H1 (cell line): ENCODE measurements at regions not wholly inside any gene's neighbourhood (a gene's known extent, or its start where the extent isn't known, plus 50 kb on each side); places are given as distances from the start of the nearest gene placed in this dataset.

Experiments
- CTCF ChIA-PET: fragments of 300-600 bp; sonication (Branson Sonifier 250); formaldehyde crosslinking; loops from one replicate; lab custom pipeline; 2021; ENCODE audit not compliant: partially characterized antibody; lab: Charles Lee
- POLR2A ChIA-PET: fragments of 300-600 bp; sonication (Branson Sonifier 250); formaldehyde crosslinking; loops from one replicate; lab custom pipeline; 2021; ENCODE audit warnings: inconsistent platforms; ENCODE audit not compliant: partially characterized antibody; lab: Charles Lee
- DNase-seq, 2 experiments: peaks; one replicate each; pipeline versions ENCODE4 v3.0.0 to v3.0.0-alpha.2; 2010 to 2022; ENCODE audit warnings: low spot score in 2 of 2, low read depth in 1 of 2, mixed read lengths in 1 of 2
- FAIRE-seq: peaks from 2 replicates; lab custom pipeline; 2011; peaks lifted over from hg19 to GRCh38; lab: Jason Lieb, UNC
- H2AFZ ChIP-seq: 2 replicates; pipeline ENCODE4 v1.8.1; 2012; ENCODE audit warnings: low read length, inconsistent platforms
- H2AK5ac ChIP-seq: 2 replicates; pipeline ENCODE4 v1.6.1; 2013; ENCODE audit warnings: low read depth, low read length
- H2BK120ac ChIP-seq: replicated peaks from 2 replicates; pipeline ENCODE3; 2013; ENCODE audit warnings: low read depth, low read length, inconsistent platforms
- H2BK12ac ChIP-seq: 2 replicates; pipeline ENCODE4 v1.6.1; 2013; ENCODE audit warnings: low read depth, low read length
- H2BK15ac ChIP-seq: 2 replicates; pipeline ENCODE4 v1.6.1; 2013; ENCODE audit warnings: low read length
- H2BK20ac ChIP-seq: 2 replicates; pipeline ENCODE4 v1.6.1; 2013; ENCODE audit warnings: low read length
- H2BK5ac ChIP-seq: 2 replicates; pipeline ENCODE4 v1.6.1; 2013; ENCODE audit warnings: low read depth, low read length
- H3K14ac ChIP-seq: 2 replicates; pipeline ENCODE4 v1.6.1; 2013; ENCODE audit warnings: inconsistent platforms; ENCODE audit not compliant: insufficient read length
- H3K18ac ChIP-seq: 2 replicates; pipeline ENCODE4 v1.6.1; 2013; ENCODE audit warnings: low read length; ENCODE audit errors: extremely low read depth
- H3K23ac ChIP-seq: 2 replicates; pipeline ENCODE4 v1.6.1; 2013; ENCODE audit warnings: inconsistent platforms; ENCODE audit not compliant: insufficient read length
- H3K23me2 ChIP-seq: 2 replicates; pipeline ENCODE4 v1.6.1; 2013; ENCODE audit warnings: low read depth, low read length
- H3K27ac ChIP-seq: 2 replicates; pipeline ENCODE4 v1.6.1; 2011; ENCODE audit warnings: low read depth, low read length, inconsistent platforms
- H3K27me3 ChIP-seq, 4 experiments: replicated peaks in 1 of 4; 1 replicate in 1 of 4; 2 replicates in 3 of 4; pipeline versions ENCODE4 v1.6.1 to v1.8.1; 2011 to 2013; ENCODE audit warnings: low read length in 3 of 4, mild to moderate bottlenecking in 3 of 4, inconsistent platforms in 2 of 4, mixed read lengths in 2 of 4, moderate library complexity in 1 of 4; ENCODE audit not compliant: control insufficient read depth in 3 of 4, insufficient read depth in 3 of 4; ENCODE audit errors: extremely low read depth in 1 of 4
- H3K36me3 ChIP-seq, 4 experiments: 2 replicates each; pipeline versions ENCODE4 v1.6.1 to v1.8.1; 2011 to 2013; ENCODE audit warnings: mild to moderate bottlenecking in 4 of 4, low read length in 3 of 4, moderate library complexity in 2 of 4, control low read depth in 1 of 4, inconsistent platforms in 1 of 4; ENCODE audit not compliant: insufficient read depth in 4 of 4, control insufficient read depth in 2 of 4
- H3K4ac ChIP-seq: replicated peaks from 2 replicates; pipeline ENCODE3; 2013; ENCODE audit warnings: low read length, low read depth, mixed read lengths, inconsistent platforms; ENCODE audit not compliant: insufficient read length
- H3K4me1 ChIP-seq, 4 experiments: replicated peaks in 1 of 4; 1 replicate in 1 of 4; 2 replicates in 3 of 4; pipeline versions ENCODE4 v1.6.1 to v1.8.1; 2011 to 2013; ENCODE audit warnings: low read length in 3 of 4, inconsistent platforms in 2 of 4, mixed read lengths in 1 of 4; ENCODE audit not compliant: insufficient read depth in 4 of 4, control insufficient read depth in 3 of 4
- H3K4me2 ChIP-seq, 2 experiments: 2 replicates each; pipeline versions ENCODE4 v1.6.1 to v1.8.1; 2011 to 2013; ENCODE audit warnings: low read depth in 2 of 2, low read length in 2 of 2, control low read depth in 1 of 2, inconsistent platforms in 1 of 2, mild to moderate bottlenecking in 1 of 2; ENCODE audit not compliant: insufficient read depth in 1 of 2
- H3K4me3 ChIP-seq, 4 experiments: fragments of 200-600, 300-600 bp in 1 of 4; sonication (generic), shearing (Covaris generic), sonication (Bioruptor Twin) in 1 of 4; 2 replicates each; pipeline versions ENCODE4 v1.5.1 to v1.8.1; 2011 to 2016; ENCODE audit warnings: low read length in 4 of 4, low read depth in 3 of 4, control low read depth in 2 of 4, inconsistent platforms in 2 of 4, mild to moderate bottlenecking in 2 of 4, mixed read lengths in 1 of 4, moderate library complexity in 1 of 4; ENCODE audit not compliant: insufficient read depth in 2 of 4; ENCODE audit errors: extremely low read depth in 1 of 4
- H3K56ac ChIP-seq: replicated peaks from 2 replicates; pipeline ENCODE3; 2013; ENCODE audit warnings: low read depth, mild to moderate bottlenecking, mixed read lengths, low read length, inconsistent platforms; ENCODE audit not compliant: insufficient read length
- H3K79me1 ChIP-seq: 2 replicates; pipeline ENCODE4 v1.6.1; 2013; ENCODE audit warnings: low read depth, low read length, control low read depth
- H3K79me2 ChIP-seq, 2 experiments: 2 replicates each; pipeline versions ENCODE4 v1.6.1 to v1.8.1; 2012 to 2013; ENCODE audit warnings: low read length in 2 of 2, mild to moderate bottlenecking in 2 of 2, inconsistent platforms in 1 of 2; ENCODE audit not compliant: insufficient read depth in 2 of 2, control insufficient read depth in 1 of 2
- H3K9ac ChIP-seq, 4 experiments: replicated peaks in 1 of 4; 1 replicate in 1 of 4; 2 replicates in 3 of 4; pipeline versions ENCODE4 v1.6.1 to v1.8.1; 2011 to 2013; ENCODE audit warnings: low read depth in 3 of 4, low read length in 3 of 4, control low read depth in 2 of 4, mild to moderate bottlenecking in 2 of 4, moderate library complexity in 2 of 4, inconsistent platforms in 1 of 4; ENCODE audit errors: extremely low read depth in 1 of 4
- H3K9me3 ChIP-seq, 2 experiments: 2 replicates each; pipeline versions ENCODE4 v1.6.1 to v1.8.1; 2012 to 2013; ENCODE audit warnings: mild to moderate bottlenecking in 2 of 2, moderate library complexity in 2 of 2, control low read depth in 1 of 2, inconsistent platforms in 1 of 2, low read depth in 1 of 2, low read length in 1 of 2, mixed read lengths in 1 of 2; ENCODE audit not compliant: insufficient read depth in 2 of 2
- H4K20me1 ChIP-seq, 2 experiments: replicated peaks in 1 of 2; 2 replicates each; pipeline versions ENCODE3 to v1.8.1; 2011 to 2013; ENCODE audit warnings: inconsistent platforms in 2 of 2, low read length in 2 of 2, mild to moderate bottlenecking in 1 of 2; ENCODE audit not compliant: insufficient read depth in 2 of 2, control insufficient read depth in 1 of 2
- H4K5ac ChIP-seq: 2 replicates; pipeline ENCODE4 v1.6.1; 2013; ENCODE audit warnings: low read length, low read depth, mixed read lengths, inconsistent platforms; ENCODE audit not compliant: insufficient read length
- H4K8ac ChIP-seq: 2 replicates; pipeline ENCODE4 v1.8.0; 2013; ENCODE audit warnings: mild to moderate bottlenecking, moderate library complexity, low read length, inconsistent platforms; ENCODE audit not compliant: insufficient read depth; ENCODE audit errors: extremely low read depth
- H4K91ac ChIP-seq: replicated peaks from 2 replicates; pipeline ENCODE3; 2013; ENCODE audit warnings: low read length, mixed read lengths, inconsistent platforms; ENCODE audit not compliant: insufficient read length
- CBX8 ChIP-seq: fragments of 300-800, 300-1000 bp; sonication (generic); IDR thresholded peaks from 2 replicates; pipeline ENCODE4 v1.7.1; 2016; ENCODE audit warnings: low read depth, low read length, borderline replicate concordance
- CEBPB ChIP-seq: IDR thresholded peaks from 2 replicates; pipeline ENCODE4 v1.6.1; 2012; ENCODE audit warnings: low read depth, low read length
- CHD1 ChIP-seq: IDR thresholded peaks from 2 replicates; pipeline ENCODE4 v1.6.1; 2012; ENCODE audit warnings: low read depth, low read length, improper control_type of control experiment
- HDAC6 ChIP-seq: IDR thresholded peaks from one replicate; pipeline ENCODE4 v1.7.1; 2012; ENCODE audit warnings: low read depth, mild to moderate bottlenecking, inconsistent platforms, low read length, moderate library complexity
- MAFK ChIP-seq: IDR thresholded peaks from 2 replicates; pipeline ENCODE4 v1.6.1; 2012; ENCODE audit warnings: low read depth, mild to moderate bottlenecking, improper control_type of control experiment, low read length
- MAX ChIP-seq: IDR thresholded peaks from 2 replicates; pipeline ENCODE4 v1.6.1; 2012; ENCODE audit warnings: inconsistent platforms
- SAP30 ChIP-seq: fragments of 300-600 bp; sonication (generic); IDR thresholded peaks from 2 replicates; pipeline ENCODE4 v1.7.1; 2012; ENCODE audit warnings: low read length, moderate library complexity, mild to moderate bottlenecking, inconsistent platforms; ENCODE audit not compliant: insufficient read depth, insufficient replicate concordance
- SIN3A ChIP-seq, 2 experiments: IDR thresholded peaks in 1 of 2; conservative IDR thresholded peaks in 1 of 2; 2 replicates each; pipeline ENCODE4 v1.6.1; 2011 to 2012; ENCODE audit warnings: low read length in 2 of 2, improper control_type of control experiment in 1 of 2, low read depth in 1 of 2, mild to moderate bottlenecking in 1 of 2
- SP4 ChIP-seq: IDR thresholded peaks from 2 replicates; pipeline ENCODE4 v1.6.1; 2012; ENCODE audit warnings: low read length, inconsistent platforms
- SUZ12 ChIP-seq: fragments of 200-600 bp; sonication (generic); IDR thresholded peaks from 2 replicates; pipeline ENCODE4 v1.6.1; 2012; ENCODE audit warnings: mild to moderate bottlenecking, inconsistent platforms, low read length, moderate library complexity, mixed read lengths
- TAF7 ChIP-seq: optimal IDR thresholded peaks from 2 replicates; pipeline ENCODE3; 2011; ENCODE audit warnings: low read depth, mild to moderate bottlenecking, inconsistent platforms, low read length, moderate library complexity, borderline replicate concordance
- TBP ChIP-seq: IDR thresholded peaks from 2 replicates; pipeline ENCODE4 v1.6.1; 2011; ENCODE audit warnings: low read depth, low read length, improper control_type of control experiment
- TEAD4 ChIP-seq: IDR thresholded peaks from 2 replicates; pipeline ENCODE4 v1.6.1; 2012; ENCODE audit warnings: low read depth, low read length, inconsistent platforms, mixed read lengths
- WGBS, 2 experiments: shearing (Covaris generic) in 1 of 2; methylation state at CpG; one replicate each; pipeline versions ENCODE4 v1.1.6 to v1.1.7; 2013 to 2015; ENCODE audit warnings: low lambda C conversion rate in 2 of 2, mixed read lengths in 2 of 2, inconsistent platforms in 1 of 2, low coverage in 1 of 2, missing lambda C conversion rate in 1 of 2; ENCODE audit not compliant: insufficient replicate concordance in 2 of 2, insufficient coverage in 1 of 2, insufficient read length in 1 of 2; ENCODE audit errors: extremely low coverage in 1 of 2, missing lambda C conversion rate in 1 of 2; 5-methylcytosine and 5-hydroxymethylcytosine counted together

- Histone ChIP-seq H2BK120ac (no peak overlapping the region), H3K9me3 (0 out of 4 replicates have a peak, but pooled peaks cover 0 to under 1% of the 10 kb centered on the region in 2 experiments), H3K23ac (no peak overlapping the region), H2AK5ac (no peak overlapping the region), H2BK5ac (no peak overlapping the region), H3K4me2 (no peak overlapping the region), H3K79me1 (no peaks in the 10 kb centered on the region), H3K23me2 (no peaks in the 10 kb centered on the region), H4K20me1 (no peaks in the 10 kb centered on the region), H3K9ac (no peak overlapping the region), H2BK20ac (no peak overlapping the region), H4K91ac (no peak overlapping the region), H4K8ac (no peak overlapping the region), H3K27ac (no peak overlapping the region), H2AFZ (no peak overlapping the region), H3K79me2 (no peaks in the 10 kb centered on the region), H3K27me3 (peaks cover 0 to 2% (median 0%) of the 10 kb centered on the region in 4 experiments; a peak in 1 of 7 replicates), H3K4ac (no peak overlapping the region), H2BK12ac (no peak overlapping the region), H3K14ac (no peak overlapping the region), H3K18ac (no peak overlapping the region), H3K36me3 (no peaks in the 10 kb centered on the region), H2BK15ac (no peak overlapping the region), H3K56ac (no peak overlapping the region), H3K4me3 (no peak overlapping the region), H4K5ac (no peak overlapping the region), H3K4me1 (no peaks in the 10 kb centered on the region)
- ChIA-PET CTCF (interaction anchor here (1.0 kb wide), 1 partner anchor 66 kb away, joined by 3 read pairs; no protein-coding TSS in a partner anchor), POLR2A (interaction anchor here (1.3 kb wide), 1 partner anchor 16 kb away, joined by 3 read pairs; no protein-coding TSS in a partner anchor)
- FAIRE-seq (no peak), DNase-seq (no peak)
- WGBS, 2 experiments: 83% methylated on average over 14 of the region's 14 CpGs; no CpG with 5 or more reads in 1 of the 2 experiments
- no peak for TF ChIP-seq MAFK
- TF ChIP-seq CHD1: no peak
- TF ChIP-seq TAF7: no peak
- TF ChIP-seq SIN3A (conservative IDR thresholded peaks at IDR 0.05 in 1 of 2, IDR thresholded peaks at IDR 0.05 in 1 of 2; ENCODE audit: low read depth in 1 of 2, low read length in 2 of 2): no peak
- no peak for TF ChIP-seq CEBPB
- TF ChIP-seq SAP30: no peak
- TF ChIP-seq TBP: no peak
- no peak for TF ChIP-seq HDAC6
- TF ChIP-seq SUZ12: no peak
- no peak for TF ChIP-seq CBX8
- TF ChIP-seq SP4: no peak
- no peak for TF ChIP-seq MAX
- TF ChIP-seq TEAD4: no peak
Observed at GRCh38 chr6:4348462-4349112, 213.2 kb upstream of the ECI2 start.
